Neuronal stem cell (in vitro differentiated cells): ENCODE measurements at regions not wholly inside any gene's neighbourhood (a gene's known extent, or its start where the extent isn't known, plus 50 kb on each side); places are given as distances from the start of the nearest gene placed in this dataset.

Experiments used
- DNase-seq: peaks from one replicate; pipeline ENCODE4 v3.0.0-alpha.2; 2013; ENCODE audit warnings: low spot score
- H2AFZ ChIP-seq: one replicate; pipeline ENCODE4 v1.6.1; 2013; ENCODE audit warnings: mild to moderate bottlenecking, low read length, inconsistent platforms
- H2AK5ac ChIP-seq: 2 replicates; pipeline ENCODE4 v1.6.1; 2013; ENCODE audit warnings: low read depth, mild to moderate bottlenecking, inconsistent platforms, low read length, moderate library complexity, mixed read lengths
- H2BK120ac ChIP-seq: 2 replicates; pipeline ENCODE4 v1.6.1; 2013; ENCODE audit warnings: low read depth, mild to moderate bottlenecking, inconsistent platforms, low read length, moderate library complexity, mixed read lengths
- H2BK12ac ChIP-seq: one replicate; pipeline ENCODE4 v1.6.1; 2013; ENCODE audit warnings: low read length, inconsistent platforms
- H2BK15ac ChIP-seq: 2 replicates; pipeline ENCODE4 v1.6.1; 2013; ENCODE audit warnings: mild to moderate bottlenecking, low read length, inconsistent platforms, mixed read lengths
- H2BK5ac ChIP-seq: one replicate; pipeline ENCODE4 v1.6.1; 2013; ENCODE audit warnings: inconsistent platforms, mild to moderate bottlenecking, low read length, moderate library complexity
- H3K14ac ChIP-seq: one replicate; pipeline ENCODE4 v1.6.1; 2013; ENCODE audit warnings: low read length, inconsistent platforms
- H3K18ac ChIP-seq: 2 replicates; pipeline ENCODE4 v1.6.1; 2013; ENCODE audit warnings: low read length, inconsistent platforms
- H3K23ac ChIP-seq: 2 replicates; pipeline ENCODE4 v1.6.1; 2013; ENCODE audit warnings: low read depth, mild to moderate bottlenecking, mixed read lengths, low read length, inconsistent platforms; ENCODE audit not compliant: poor library complexity
- H3K27ac ChIP-seq: replicated peaks from 3 replicates; pipeline ENCODE4 v1.5.1; 2013; ENCODE audit warnings: low read length, inconsistent platforms
- H3K27me3 ChIP-seq, 3 experiments: 2 replicates each; pipeline ENCODE4 v1.6.1; 2013; ENCODE audit warnings: low read length in 3 of 3, mild to moderate bottlenecking in 2 of 3, inconsistent platforms in 1 of 3, low read depth in 1 of 3, mixed read lengths in 1 of 3, moderate library complexity in 1 of 3; ENCODE audit not compliant: control insufficient read depth in 3 of 3, insufficient read depth in 3 of 3
- H3K36me3 ChIP-seq, 2 donors: replicated peaks in 1 of 2; 2 replicates each; pipeline ENCODE4 v1.6.1; 2013; ENCODE audit warnings: low read length in 2 of 2; ENCODE audit not compliant: control insufficient read depth in 2 of 2, insufficient read depth in 2 of 2
- H3K4ac ChIP-seq: 2 replicates; pipeline ENCODE4 v1.6.1; 2013; ENCODE audit warnings: inconsistent platforms, mild to moderate bottlenecking, low read length, moderate library complexity
- H3K4me1 ChIP-seq, 2 donors: 1 replicate in 1 of 2; 2 replicates in 1 of 2; pipeline ENCODE4 v1.6.1; 2013; ENCODE audit warnings: low read length in 2 of 2, low read depth in 1 of 2; ENCODE audit not compliant: control insufficient read depth in 2 of 2, insufficient read depth in 1 of 2
- H3K4me2 ChIP-seq: one replicate; pipeline ENCODE4 v1.6.1; 2013; ENCODE audit warnings: mild to moderate bottlenecking, low read length, inconsistent platforms; ENCODE audit not compliant: insufficient read depth, poor library complexity, severe bottlenecking
- H3K4me3 ChIP-seq, 2 donors: 2 replicates each; pipeline ENCODE4 v1.5.1; 2013; ENCODE audit warnings: low read length in 2 of 2, mild to moderate bottlenecking in 2 of 2, inconsistent platforms in 1 of 2, moderate library complexity in 1 of 2
- H3K79me1 ChIP-seq: one replicate; pipeline ENCODE4 v1.6.1; 2013; ENCODE audit warnings: low read depth, mild to moderate bottlenecking, inconsistent platforms, low read length, moderate library complexity
- H3K9ac ChIP-seq: one replicate; pipeline ENCODE4 v1.6.1; 2013; ENCODE audit warnings: mild to moderate bottlenecking, low read depth, low read length, inconsistent platforms; ENCODE audit not compliant: poor library complexity
- H3K9me3 ChIP-seq, 2 donors: replicated peaks in 1 of 2; 2 replicates each; pipeline versions ENCODE3 to v1.6.1; 2013; ENCODE audit warnings: low read length in 2 of 2, mild to moderate bottlenecking in 2 of 2, inconsistent platforms in 1 of 2, low read depth in 1 of 2, mixed read lengths in 1 of 2, moderate library complexity in 1 of 2; ENCODE audit not compliant: control insufficient read depth in 2 of 2, insufficient read depth in 1 of 2
- H4K8ac ChIP-seq: one replicate; pipeline ENCODE4 v1.6.1; 2013; ENCODE audit warnings: low read depth, mild to moderate bottlenecking, inconsistent platforms, low read length, moderate library complexity
- H4K91ac ChIP-seq: one replicate; pipeline ENCODE4 v1.6.1; 2013; ENCODE audit warnings: low read length, low read depth, mild to moderate bottlenecking, inconsistent platforms; ENCODE audit not compliant: poor library complexity
- WGBS, 2 donors: extraction: QIAGEN DNeasy Blood & Tissue Kit; methylation state at CpG; one replicate each; pipeline ENCODE4 v1.1.7; 2013; ENCODE audit warnings: missing lambda C conversion rate in 2 of 2, mixed read lengths in 1 of 2; ENCODE audit not compliant: insufficient read length in 2 of 2, insufficient replicate concordance in 1 of 2; ENCODE audit errors: extremely low coverage in 2 of 2; 5-methylcytosine and 5-hydroxymethylcytosine counted together

GRCh38 chr11:122491509-122491908 is 164.0 kb upstream of the UBASH3B start:
- H2BK120ac ChIP-seq = no peak overlapping the region
- H4K91ac ChIP-seq = no peak overlapping the region
- peak overlapping the region; percentile 75 for H2AFZ ChIP-seq
- DNase-seq = no peak
- H4K8ac ChIP-seq = no peak overlapping the region
- H3K18ac ChIP-seq = no peak overlapping the region
- no peak overlapping the region for H3K9ac ChIP-seq
- no peak overlapping the region for H2AK5ac ChIP-seq
- no peaks in the 10 kb centered on the region for H3K9me3 ChIP-seq
- H3K36me3 ChIP-seq = no peaks in the 10 kb centered on the region
- H3K4me1 ChIP-seq = peaks cover 0 to 4% of the 10 kb centered on the region in 2 donors
- H2BK5ac ChIP-seq = no peak overlapping the region
- no peak overlapping the region for H3K4ac ChIP-seq
- H2BK15ac ChIP-seq = no peak overlapping the region
- no peak overlapping the region for H2BK12ac ChIP-seq
- H3K79me1 ChIP-seq = no peaks in the 10 kb centered on the region
- no peaks in the 10 kb centered on the region for H3K27me3 ChIP-seq
- no peak overlapping the region for H3K4me3 ChIP-seq
- H3K14ac ChIP-seq = no peak overlapping the region
- no CpG with 5 or more reads among the region's 3 CpGs for WGBS, 2 donors
- no peak overlapping the region for H3K23ac ChIP-seq
- no peak overlapping the region for H3K4me2 ChIP-seq
- H3K27ac ChIP-seq = no peak overlapping the region

GRCh38 chr11:122488892-122489706 is 166.4 kb upstream of the UBASH3B start:
- no CpG with 5 or more reads among the region's 8 CpGs for WGBS, 2 donors

GRCh38 chr11:122487669-122488068 is 167.9 kb upstream of the UBASH3B start:
- Histone ChIP-seq H3K9me3 (peaks cover 0 to 12% of the 10 kb centered on the region in 2 donors), H2BK120ac (no peak overlapping the region), H3K4me1 (peaks cover 0 to 4% of the 10 kb centered on the region in 2 donors), H3K18ac (no peak overlapping the region), H3K27ac (no peak overlapping the region), H2BK15ac (no peak overlapping the region), H3K9ac (no peak overlapping the region), H3K4ac (no peak overlapping the region), H3K4me2 (no peak overlapping the region), H4K91ac (no peak overlapping the region), H2AFZ (no peak overlapping the region), H3K23ac (no peak overlapping the region), H4K8ac (no peak overlapping the region), H3K27me3 (no peaks in the 10 kb centered on the region), H3K14ac (no peak overlapping the region), H3K4me3 (no peak overlapping the region), H2BK12ac (no peak overlapping the region), H3K79me1 (no peaks in the 10 kb centered on the region), H2AK5ac (no peak overlapping the region), H3K36me3 (no peaks in the 10 kb centered on the region), H2BK5ac (no peak overlapping the region)
- no peak for DNase-seq
- no CpG with 5 or more reads among the region's 3 CpGs for WGBS, 2 donors

More at GRCh38 chr11:122488892-122489706, 166.4 kb upstream of the UBASH3B start:
- H3K27ac ChIP-seq = no peak overlapping the region
- no peak overlapping the region for H4K91ac ChIP-seq
- H3K14ac ChIP-seq = no peak overlapping the region
- no peak overlapping the region for H3K4ac ChIP-seq
- H3K18ac ChIP-seq = no peak overlapping the region
- no peak overlapping the region for H3K4me2 ChIP-seq
- H4K8ac ChIP-seq = no peak overlapping the region
- H3K4me1 ChIP-seq = peaks cover 0 to 4% of the 10 kb centered on the region in 2 donors
- H3K27me3 ChIP-seq = no peaks in the 10 kb centered on the region
- H2BK15ac ChIP-seq = no peak overlapping the region
- peaks cover 0 to 4% of the 10 kb centered on the region in 2 donors for H3K9me3 ChIP-seq
- no peak overlapping the region for H2BK120ac ChIP-seq
- H2AFZ ChIP-seq = no peak overlapping the region
- no peak overlapping the region for H3K9ac ChIP-seq
- no peak overlapping the region for H3K23ac ChIP-seq
- H2AK5ac ChIP-seq = no peak overlapping the region
- H3K79me1 ChIP-seq = no peaks in the 10 kb centered on the region
- no peak for DNase-seq
- no peaks in the 10 kb centered on the region for H3K36me3 ChIP-seq
- no peak overlapping the region for H3K4me3 ChIP-seq
- no peak overlapping the region for H2BK5ac ChIP-seq
- no peak overlapping the region for H2BK12ac ChIP-seq

- Histone ChIP-seq H3K9ac (no peak overlapping the region), H3K79me1 (no peaks in the 10 kb centered on the region), H2BK5ac (no peak overlapping the region), H2AK5ac (no peak overlapping the region), H3K4ac (no peak overlapping the region), H2BK15ac (no peak overlapping the region), H3K4me3 (no peak overlapping the region), H4K8ac (no peak overlapping the region), H3K36me3 (no peaks in the 10 kb centered on the region), H3K18ac (no peak overlapping the region), H4K91ac (no peak overlapping the region), H3K14ac (no peak overlapping the region), H3K27ac (no peak overlapping the region), H3K27me3 (no peaks in the 10 kb centered on the region), H3K23ac (no peak overlapping the region), H2BK12ac (no peak overlapping the region), H3K4me1 (peaks cover 0 to 4% of the 10 kb centered on the region in 2 donors), H3K9me3 (peaks cover 0 to 12% of the 10 kb centered on the region in 2 donors), H2BK120ac (no peak overlapping the region), H2AFZ (peak overlapping the region; percentile 66), H3K4me2 (no peak overlapping the region)
- no CpG with 5 or more reads among the region's 5 CpGs for WGBS, 2 donors
- peak; percentile 15 for DNase-seq
These were observed 168.6 kb upstream of the UBASH3B start for GRCh38 chr11:122486793-122487495.
